ENCODE measurements at regions not wholly inside any gene's neighbourhood (a gene's known extent, or its start where the extent isn't known, plus 50 kb on each side); places are given as distances from the start of the nearest gene placed in this dataset.

GRCh38 chr18:55069497-55069896 is 110.2 kb upstream of the CCDC68 start:
- TF ChIP-seq RAD21 (IDR thresholded peaks at IDR 0.05; ENCODE audit: low read depth) = no peak
- TF ChIP-seq EP300 (IDR thresholded peaks at IDR 0.05; ENCODE audit: borderline replicate concordance) = no peak
- TF ChIP-seq EGR1 (IDR thresholded peaks at IDR 0.05) = no peak
- TF ChIP-seq CEBPB (IDR thresholded peaks at IDR 0.05) = no peak
- TF ChIP-seq TCF12 (IDR thresholded peaks at IDR 0.05; ENCODE audit: low read depth) = no peak
- TF ChIP-seq REST (IDR thresholded peaks at IDR 0.05; ENCODE audit: low read depth) = no peak
- TF ChIP-seq TEAD4 (IDR thresholded peaks at IDR 0.05) = no peak
- no peak for TF ChIP-seq MAX (IDR thresholded peaks at IDR 0.05)
- TF ChIP-seq TAF1 (IDR thresholded peaks at IDR 0.05; ENCODE audit: low read depth) = no peak
